ENCODE measurements at regions not wholly inside any gene's neighbourhood (a gene's known extent, or its start where the extent isn't known, plus 50 kb on each side); places are given as distances from the start of the nearest gene placed in this dataset.
"Not testable (repeated sequence)": the region's sequence is repeated elsewhere in the genome, so short reads cannot be mapped to it uniquely, and the experiment has no call there.

DNA sequence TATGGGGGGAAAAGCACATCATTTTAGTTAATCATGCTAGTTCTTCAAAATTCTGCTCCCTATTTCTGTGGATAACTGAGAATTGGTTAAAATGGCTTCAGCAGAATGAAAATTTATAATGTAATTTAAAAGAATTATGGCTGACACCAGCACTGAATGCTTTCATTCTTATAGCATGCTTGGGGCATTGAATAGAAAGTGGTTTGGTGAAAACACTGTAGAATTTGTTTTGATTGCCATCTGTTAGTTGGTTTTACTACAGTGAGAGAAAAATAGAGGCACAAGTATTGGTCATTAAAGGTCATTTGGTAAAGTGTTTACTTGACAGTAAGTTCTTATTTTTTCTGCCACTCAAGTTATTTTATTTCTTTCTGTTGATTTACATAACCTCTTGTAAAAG, 70.8 kb downstream of the PRORP start:
- Histone ChIP-seq H3K4me1 (ENCODE audit: low read length) (peaks cover 7% of the 10 kb centered on the region), H3K36me3 (replicated peaks; ENCODE audit: low read depth, low read length) (peaks cover 8% of the 10 kb centered on the region), H3K79me2 (ENCODE audit: low read length) (no peaks in the 10 kb centered on the region), H3K9me3 (ENCODE audit: insufficient read depth, low read length) (no peaks in the 10 kb centered on the region), H3K27me3 (ENCODE audit: low read depth, low read length) (no peaks in the 10 kb centered on the region), H2AFZ (ENCODE audit: low read depth, low read length) (no peak overlapping the region), H3K4me2 (ENCODE audit: low read length) (no peak overlapping the region), H3K9ac (ENCODE audit: low read length) (no peak overlapping the region), H4K20me1 (ENCODE audit: insufficient read depth, low read length) (no peaks in the 10 kb centered on the region), H3K27ac (ENCODE audit: low read length) (no peak overlapping the region), H3K4me3 (ENCODE audit: low read length) (no peak overlapping the region)
- TF ChIP-seq EZH2phosphoT487 (IDR thresholded peaks at IDR 0.05; ENCODE audit: low read depth) = no peak
- TF ChIP-seq, protein P1, sequence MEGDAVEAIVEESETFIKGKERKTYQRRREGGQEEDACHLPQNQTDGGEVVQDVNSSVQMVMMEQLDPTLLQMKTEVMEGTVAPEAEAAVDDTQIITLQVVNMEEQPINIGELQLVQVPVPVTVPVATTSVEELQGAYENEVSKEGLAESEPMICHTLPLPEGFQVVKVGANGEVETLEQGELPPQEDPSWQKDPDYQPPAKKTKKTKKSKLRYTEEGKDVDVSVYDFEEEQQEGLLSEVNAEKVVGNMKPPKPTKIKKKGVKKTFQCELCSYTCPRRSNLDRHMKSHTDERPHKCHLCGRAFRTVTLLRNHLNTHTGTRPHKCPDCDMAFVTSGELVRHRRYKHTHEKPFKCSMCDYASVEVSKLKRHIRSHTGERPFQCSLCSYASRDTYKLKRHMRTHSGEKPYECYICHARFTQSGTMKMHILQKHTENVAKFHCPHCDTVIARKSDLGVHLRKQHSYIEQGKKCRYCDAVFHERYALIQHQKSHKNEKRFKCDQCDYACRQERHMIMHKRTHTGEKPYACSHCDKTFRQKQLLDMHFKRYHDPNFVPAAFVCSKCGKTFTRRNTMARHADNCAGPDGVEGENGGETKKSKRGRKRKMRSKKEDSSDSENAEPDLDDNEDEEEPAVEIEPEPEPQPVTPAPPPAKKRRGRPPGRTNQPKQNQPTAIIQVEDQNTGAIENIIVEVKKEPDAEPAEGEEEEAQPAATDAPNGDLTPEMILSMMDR (IDR thresholded peaks at IDR 0.05; ENCODE audit: low read depth, low read length) = no peak

DNA sequence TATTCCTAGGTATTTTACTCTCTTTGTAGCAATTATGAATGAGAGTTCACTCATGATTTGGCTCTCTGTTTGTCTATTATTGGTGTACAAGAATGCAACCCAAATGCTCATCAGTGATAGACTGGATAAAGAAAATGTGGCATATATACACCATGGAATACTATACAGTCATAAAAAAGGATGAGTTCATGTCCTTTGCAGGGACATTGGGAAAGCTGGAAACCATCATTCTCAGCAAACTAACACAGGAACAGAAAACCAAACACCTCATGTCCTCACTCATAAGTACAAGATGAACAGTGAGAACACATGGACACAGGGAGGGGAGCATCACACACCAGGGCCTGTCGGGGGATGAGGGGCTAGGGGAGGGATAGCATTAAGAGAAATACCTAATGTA, 71.8 kb downstream of the PRORP start:
- not testable (repeated sequence) for H4K20me1 ChIP-seq (ENCODE audit: insufficient read depth, low read length)

DNA sequence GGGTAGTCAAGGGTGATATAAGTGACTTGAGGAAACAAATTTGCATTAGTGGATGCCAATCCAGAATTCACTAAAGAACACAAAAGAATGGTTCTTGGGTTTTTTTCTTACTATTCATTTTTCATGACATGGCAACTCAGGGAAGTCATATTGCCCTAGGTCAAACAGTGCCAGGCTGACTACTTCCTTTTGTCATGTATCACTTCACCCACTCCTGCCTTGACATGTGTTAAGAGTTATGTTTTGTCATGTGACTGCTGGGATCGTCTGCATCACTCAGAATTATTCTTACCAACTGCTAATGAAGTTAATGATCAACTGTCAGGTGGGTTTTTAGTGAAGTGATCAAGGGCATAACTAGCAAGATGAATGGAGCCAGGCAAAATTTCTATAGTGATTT, 74.2 kb downstream of the PRORP start:
- Histone ChIP-seq H3K27ac (ENCODE audit: low read length) (no peak overlapping the region), H3K9me3 (ENCODE audit: insufficient read depth, low read length) (no peaks in the 10 kb centered on the region), H3K4me1 (ENCODE audit: low read length) (peaks cover 12% of the 10 kb centered on the region), H4K20me1 (ENCODE audit: insufficient read depth, low read length) (no peaks in the 10 kb centered on the region), H3K4me3 (ENCODE audit: low read length) (no peak overlapping the region), H3K79me2 (ENCODE audit: low read length) (no peaks in the 10 kb centered on the region), H2AFZ (ENCODE audit: low read depth, low read length) (no peak overlapping the region), H3K36me3 (replicated peaks; ENCODE audit: low read depth, low read length) (peaks cover 8% of the 10 kb centered on the region), H3K27me3 (ENCODE audit: low read depth, low read length) (no peaks in the 10 kb centered on the region), H3K4me2 (ENCODE audit: low read length) (no peak overlapping the region; the same call in 1 of the 2 replicates), H3K9ac (ENCODE audit: low read length) (no peak overlapping the region)
- TF ChIP-seq, protein P1 (IDR thresholded peaks at IDR 0.05; ENCODE audit: low read depth, low read length) = no peak
- no peak for TF ChIP-seq EZH2phosphoT487 (IDR thresholded peaks at IDR 0.05; ENCODE audit: low read depth)

More for the DNA sequence above, 71.8 kb downstream of the PRORP start:
- H3K36me3 ChIP-seq (replicated peaks; ENCODE audit: low read depth, low read length); H2AFZ ChIP-seq (ENCODE audit: low read depth, low read length); H3K9ac ChIP-seq (ENCODE audit: low read length); H3K27ac ChIP-seq (ENCODE audit: low read length); H3K4me2 ChIP-seq (ENCODE audit: low read length); H3K4me1 ChIP-seq (ENCODE audit: low read length); H3K27me3 ChIP-seq (ENCODE audit: low read depth, low read length); H3K79me2 ChIP-seq (ENCODE audit: low read length); H3K4me3 ChIP-seq (ENCODE audit: low read length); H3K9me3 ChIP-seq (ENCODE audit: insufficient read depth, low read length): not testable (repeated sequence)

DNA sequence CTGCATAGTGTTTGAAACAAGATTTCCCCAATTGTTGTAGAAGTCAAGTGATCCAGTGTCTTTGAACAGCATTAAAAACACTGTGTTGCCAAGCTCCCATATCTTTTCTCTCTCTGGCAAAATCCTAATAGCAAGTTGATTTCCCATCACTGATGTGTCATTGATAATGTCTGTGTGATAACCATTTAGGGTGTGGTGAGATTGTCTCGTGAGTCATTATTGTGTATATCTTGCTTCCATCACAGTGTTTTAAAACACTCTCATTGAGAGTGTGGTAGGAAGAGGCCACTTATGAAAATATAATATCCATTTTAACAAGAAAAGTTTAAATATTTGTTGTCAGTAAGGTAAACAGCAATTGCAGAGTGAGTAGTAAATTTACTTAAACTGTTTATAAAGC, 74.7 kb downstream of the PRORP start:
- Histone ChIP-seq H3K36me3 (replicated peaks; ENCODE audit: low read depth, low read length) (peaks cover 6% of the 10 kb centered on the region), H3K9ac (ENCODE audit: low read length) (no peak overlapping the region), H4K20me1 (ENCODE audit: insufficient read depth, low read length) (no peaks in the 10 kb centered on the region), H3K4me1 (ENCODE audit: low read length) (peaks cover 12% of the 10 kb centered on the region), H3K79me2 (ENCODE audit: low read length) (no peaks in the 10 kb centered on the region), H3K4me3 (ENCODE audit: low read length) (no peak overlapping the region), H3K27me3 (ENCODE audit: low read depth, low read length) (no peaks in the 10 kb centered on the region), H3K4me2 (ENCODE audit: low read length) (no peak overlapping the region; the same call in 1 of the 2 replicates), H2AFZ (ENCODE audit: low read depth, low read length) (no peak overlapping the region), H3K27ac (ENCODE audit: low read length) (no peak overlapping the region), H3K9me3 (ENCODE audit: insufficient read depth, low read length) (no peaks in the 10 kb centered on the region)
- TF ChIP-seq, protein P1 (IDR thresholded peaks at IDR 0.05; ENCODE audit: low read depth, low read length) = no peak
- TF ChIP-seq EZH2phosphoT487 (IDR thresholded peaks at IDR 0.05; ENCODE audit: low read depth) = no peak

DNA sequence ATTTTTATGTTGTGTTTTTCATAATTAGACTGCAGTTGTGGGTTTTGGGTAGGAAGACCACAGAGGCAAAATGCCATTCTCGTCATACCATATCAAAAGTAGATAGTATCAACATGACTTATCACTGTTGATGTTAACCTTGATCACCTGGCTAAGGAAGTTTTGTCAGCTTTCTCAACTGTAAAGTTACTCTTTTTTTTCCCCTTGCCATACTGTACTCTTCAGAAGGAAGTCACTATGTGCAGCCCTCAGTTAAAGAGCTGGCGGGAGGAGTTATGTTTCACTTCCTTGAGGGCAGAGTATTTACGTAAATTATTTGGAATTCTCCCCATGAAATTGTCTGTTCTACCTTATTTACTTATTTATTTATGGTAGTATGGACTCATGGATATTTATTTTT, 78.7 kb downstream of the PRORP start:
- H3K4me1 ChIP-seq (ENCODE audit: low read length) = peaks cover 12% of the 10 kb centered on the region
- H2AFZ ChIP-seq (ENCODE audit: low read depth, low read length) = no peak overlapping the region
- no peak overlapping the region for H3K4me3 ChIP-seq (ENCODE audit: low read length)
- H3K9me3 ChIP-seq (ENCODE audit: insufficient read depth, low read length) = no peaks in the 10 kb centered on the region
- H3K27ac ChIP-seq (ENCODE audit: low read length) = no peak overlapping the region
- H4K20me1 ChIP-seq (ENCODE audit: insufficient read depth, low read length) = no peaks in the 10 kb centered on the region
- no peak overlapping the region for H3K4me2 ChIP-seq (ENCODE audit: low read length)
- no peaks in the 10 kb centered on the region for H3K36me3 ChIP-seq (replicated peaks; ENCODE audit: low read depth, low read length)
- TF ChIP-seq, protein P1 (IDR thresholded peaks at IDR 0.05; ENCODE audit: low read depth, low read length) = no peak
- TF ChIP-seq EZH2phosphoT487 (IDR thresholded peaks at IDR 0.05; ENCODE audit: low read depth) = no peak
- H3K9ac ChIP-seq (ENCODE audit: low read length) = no peak overlapping the region
- no peaks in the 10 kb centered on the region for H3K79me2 ChIP-seq (ENCODE audit: low read length)
- no peaks in the 10 kb centered on the region for H3K27me3 ChIP-seq (ENCODE audit: low read depth, low read length)

Data from OCI-LY3 (cell line).